ENCODE measurements at regions not wholly inside any gene's neighbourhood (a gene's known extent, or its start where the extent isn't known, plus 50 kb on each side); places are given as distances from the start of the nearest gene placed in this dataset.

DNA sequence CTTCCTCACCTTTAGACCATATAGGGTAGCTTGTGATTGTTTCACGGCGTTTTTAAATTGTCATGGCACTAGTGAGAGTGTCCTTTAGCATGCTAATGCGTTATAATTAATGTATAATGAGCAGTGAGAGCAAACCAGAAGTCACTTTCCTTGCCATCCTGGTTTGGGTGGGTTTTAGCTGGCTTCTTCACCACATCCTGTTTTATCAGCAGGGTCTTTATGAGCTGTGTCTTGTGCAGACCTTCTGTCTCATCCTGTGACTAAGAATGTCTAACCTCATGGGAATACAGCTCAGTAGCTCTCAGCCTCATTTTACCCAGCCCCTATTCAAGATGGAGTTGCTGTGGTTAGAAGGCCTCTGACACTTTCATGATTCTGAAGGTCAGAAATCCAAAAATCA is 370.9 kb upstream of the RBFOX1 start:
- TF ChIP-seq CTCF (conservative IDR thresholded peaks at IDR 0.05; ENCODE audit: low read depth in 2 of 2) (no peak), EZH2 (IDR thresholded peaks at IDR 0.05; ENCODE audit: low read depth, unreplicated experiment) (no peak), POLR2AphosphoS5 (IDR thresholded peaks at IDR 0.05; ENCODE audit: low read depth) (no peak), EZH2phosphoT487 (IDR thresholded peaks at IDR 0.05; ENCODE audit: unreplicated experiment) (no peak)
- TF ChIP-seq, protein P1, sequence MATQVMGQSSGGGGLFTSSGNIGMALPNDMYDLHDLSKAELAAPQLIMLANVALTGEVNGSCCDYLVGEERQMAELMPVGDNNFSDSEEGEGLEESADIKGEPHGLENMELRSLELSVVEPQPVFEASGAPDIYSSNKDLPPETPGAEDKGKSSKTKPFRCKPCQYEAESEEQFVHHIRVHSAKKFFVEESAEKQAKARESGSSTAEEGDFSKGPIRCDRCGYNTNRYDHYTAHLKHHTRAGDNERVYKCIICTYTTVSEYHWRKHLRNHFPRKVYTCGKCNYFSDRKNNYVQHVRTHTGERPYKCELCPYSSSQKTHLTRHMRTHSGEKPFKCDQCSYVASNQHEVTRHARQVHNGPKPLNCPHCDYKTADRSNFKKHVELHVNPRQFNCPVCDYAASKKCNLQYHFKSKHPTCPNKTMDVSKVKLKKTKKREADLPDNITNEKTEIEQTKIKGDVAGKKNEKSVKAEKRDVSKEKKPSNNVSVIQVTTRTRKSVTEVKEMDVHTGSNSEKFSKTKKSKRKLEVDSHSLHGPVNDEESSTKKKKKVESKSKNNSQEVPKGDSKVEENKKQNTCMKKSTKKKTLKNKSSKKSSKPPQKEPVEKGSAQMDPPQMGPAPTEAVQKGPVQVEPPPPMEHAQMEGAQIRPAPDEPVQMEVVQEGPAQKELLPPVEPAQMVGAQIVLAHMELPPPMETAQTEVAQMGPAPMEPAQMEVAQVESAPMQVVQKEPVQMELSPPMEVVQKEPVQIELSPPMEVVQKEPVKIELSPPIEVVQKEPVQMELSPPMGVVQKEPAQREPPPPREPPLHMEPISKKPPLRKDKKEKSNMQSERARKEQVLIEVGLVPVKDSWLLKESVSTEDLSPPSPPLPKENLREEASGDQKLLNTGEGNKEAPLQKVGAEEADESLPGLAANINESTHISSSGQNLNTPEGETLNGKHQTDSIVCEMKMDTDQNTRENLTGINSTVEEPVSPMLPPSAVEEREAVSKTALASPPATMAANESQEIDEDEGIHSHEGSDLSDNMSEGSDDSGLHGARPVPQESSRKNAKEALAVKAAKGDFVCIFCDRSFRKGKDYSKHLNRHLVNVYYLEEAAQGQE (IDR thresholded peaks at IDR 0.05; ENCODE audit: unreplicated experiment): no peak
